RPMI8226 (cell line): ENCODE measurements at regions not wholly inside any gene's neighbourhood (a gene's known extent, or its start where the extent isn't known, plus 50 kb on each side); places are given as distances from the start of the nearest gene placed in this dataset.

Source experiments
- DNase-seq: peaks from one replicate; pipeline ENCODE4 v3.0.0-alpha.2; 2015

DNA sequence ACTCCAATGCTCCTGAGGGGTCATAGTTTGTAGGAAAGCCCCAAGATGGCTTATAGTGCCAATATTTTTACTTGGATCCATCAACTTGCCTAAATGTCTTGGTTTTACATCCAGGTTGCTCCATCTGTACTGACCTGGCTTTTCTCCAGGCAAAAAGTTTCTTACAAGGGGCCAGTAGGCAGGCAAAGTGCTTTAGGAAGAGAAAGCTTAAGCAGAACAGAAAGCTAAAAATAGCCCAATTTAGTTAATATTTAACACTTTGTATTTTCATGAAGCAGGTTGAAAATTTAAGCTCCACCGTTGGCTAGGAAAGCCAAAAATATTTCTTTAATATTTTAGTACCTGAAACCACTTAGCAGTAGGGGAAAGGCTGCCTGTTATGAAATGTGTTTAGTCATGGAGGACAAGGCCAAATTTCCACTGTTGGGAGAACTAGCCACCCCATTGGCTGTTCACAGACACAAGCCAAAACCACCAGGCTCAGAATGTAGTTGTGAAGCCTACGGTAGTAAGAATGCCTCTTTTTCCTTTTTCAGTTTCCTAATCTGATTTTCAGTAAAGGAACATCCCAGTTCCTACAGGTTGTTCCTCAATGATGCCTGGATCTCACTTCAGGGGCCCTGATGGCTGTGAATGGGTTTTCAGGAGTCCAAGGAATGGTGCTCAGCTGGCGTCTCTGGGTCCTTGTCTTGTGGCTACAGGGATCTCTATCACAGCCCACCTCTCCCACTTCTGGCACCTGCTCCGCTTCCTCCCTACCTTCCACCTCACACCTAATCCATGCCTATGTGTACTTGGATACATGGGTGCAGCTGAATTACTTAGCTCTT, 324.8 kb downstream of the PMP22 start:
- DNase-seq: no peak

DNA sequence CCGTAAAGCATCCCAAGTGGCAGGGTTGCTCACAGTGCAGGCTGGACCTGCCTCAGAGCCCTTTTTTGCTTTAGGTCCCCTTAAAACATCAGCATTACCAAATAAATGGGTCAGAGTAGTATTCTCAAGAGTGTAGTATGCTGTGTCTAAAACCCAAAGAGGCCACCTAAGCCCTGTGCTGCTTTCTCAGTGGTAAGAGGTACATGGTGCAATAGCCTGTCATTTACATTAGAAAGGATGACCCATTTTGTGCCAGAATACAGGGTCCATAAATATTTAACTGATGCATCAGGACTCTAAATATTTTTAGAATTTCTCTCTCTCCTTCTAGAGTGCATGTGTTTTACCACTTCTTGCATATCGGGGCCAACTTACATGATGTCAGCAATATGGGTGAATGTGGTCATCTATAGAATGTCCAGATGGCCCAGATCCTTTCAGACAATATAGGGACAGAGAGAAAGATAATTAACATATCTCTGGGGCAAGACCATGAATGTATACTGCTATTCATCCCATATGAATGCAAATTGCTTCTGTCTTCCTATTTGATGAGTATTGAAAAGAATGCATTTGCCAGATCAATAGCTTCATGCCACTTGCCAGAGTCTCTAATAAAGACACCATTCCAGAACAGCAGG, 329.2 kb downstream of the PMP22 start:
- DNase-seq: no peak

- no peak for DNase-seq
These were observed 329.8 kb downstream of the PMP22 start for GRCh38 chr17:14935139-14935841.

DNA sequence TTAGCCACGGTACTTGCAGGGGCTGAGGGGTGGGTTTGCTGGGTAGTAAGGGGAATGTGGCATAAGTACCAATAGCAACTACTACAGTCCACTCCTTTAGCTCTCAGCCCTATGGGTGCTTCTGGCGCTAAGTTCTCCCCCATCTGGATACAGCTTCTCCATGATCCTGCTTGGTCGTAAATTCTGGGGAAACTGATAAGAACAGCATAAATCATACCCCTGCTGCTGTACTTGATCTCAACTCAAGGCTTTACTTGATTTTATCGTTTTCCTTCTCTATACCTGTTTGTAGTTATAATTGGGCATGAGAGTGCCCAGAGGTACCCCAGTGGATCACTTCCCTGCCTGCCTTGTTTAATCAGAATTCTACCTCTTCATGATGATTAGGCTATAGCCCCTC, 331.4 kb downstream of the PMP22 start:
- no peak for DNase-seq

- DNase-seq: peak; percentile 43
These were observed 338.5 kb downstream of the PMP22 start for GRCh38 chr17:14926526-14927122.

DNA sequence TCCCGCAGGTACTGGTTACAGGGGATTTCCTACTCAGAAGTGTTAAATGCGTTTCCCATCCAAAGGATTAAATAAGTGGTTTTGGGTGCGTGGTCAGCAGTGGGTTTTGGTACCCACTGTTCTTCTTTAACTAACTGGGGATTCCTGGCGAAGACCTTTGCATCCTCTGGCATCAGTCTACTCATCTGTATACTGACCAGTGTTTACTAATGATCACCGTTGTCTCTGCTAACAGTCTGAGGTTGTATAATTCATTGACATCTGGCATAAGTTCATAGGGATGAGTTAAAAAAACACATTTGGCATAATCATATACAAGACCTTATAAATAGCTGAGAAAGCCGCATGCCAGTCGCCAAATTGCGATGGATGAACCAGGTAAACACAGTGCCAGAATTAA, 339.1 kb downstream of the PMP22 start:
- DNase-seq: no peak

GRCh38 chr17:14925498-14925897, 339.6 kb downstream of the PMP22 start:
- no peak for DNase-seq

DNA sequence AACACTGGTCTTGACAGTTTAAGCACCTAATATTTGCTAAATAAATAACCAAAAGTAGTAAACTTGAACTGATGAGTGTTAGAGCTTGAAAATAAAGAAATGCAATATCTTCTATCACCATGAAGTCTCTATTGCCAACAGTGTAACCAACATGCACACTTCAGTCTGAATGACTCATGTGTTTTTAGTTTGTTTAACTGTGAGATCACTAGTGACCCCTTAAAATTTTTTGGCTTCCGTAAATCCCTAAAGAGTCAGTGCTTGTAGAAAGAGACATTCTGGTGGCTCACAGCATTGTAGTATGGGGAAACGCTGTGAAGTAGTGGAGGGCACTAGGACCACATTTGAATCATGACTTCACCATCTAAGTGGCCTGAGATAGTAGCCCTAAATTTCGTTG, 341.1 kb downstream of the PMP22 start:
- no peak for DNase-seq

GRCh38 chr17:14922411-14922810, 342.7 kb downstream of the PMP22 start:
- DNase-seq: no peak

GRCh38 chr17:14921936-14922335, 343.2 kb downstream of the PMP22 start:
- DNase-seq: no peak

GRCh38 chr17:14919631-14920213, 345.4 kb downstream of the PMP22 start:
- DNase-seq: no peak

GRCh38 chr17:14919094-14919493, 346.0 kb downstream of the PMP22 start:
- DNase-seq: no peak

DNA sequence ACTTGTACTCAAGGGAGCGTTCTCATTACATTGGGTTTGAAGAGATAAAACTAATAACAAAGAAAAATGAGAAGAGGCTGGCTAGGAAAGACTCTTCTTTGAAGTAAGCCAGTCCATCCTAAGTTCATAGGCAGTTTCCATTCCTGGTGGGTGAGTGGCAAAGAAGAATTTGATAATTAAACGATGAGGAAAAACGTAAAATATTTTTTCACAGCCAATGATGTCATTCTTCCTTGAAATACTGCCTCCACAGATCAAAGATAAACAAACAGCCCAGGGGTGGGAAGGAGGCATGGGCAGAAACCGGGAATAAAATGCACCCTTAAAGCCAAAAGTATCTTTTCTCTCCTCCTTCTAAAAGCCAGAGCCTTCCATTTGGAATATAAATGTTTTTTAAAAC, 346.6 kb downstream of the PMP22 start:
- DNase-seq: no peak

- DNase-seq: no peak
These were observed 354.2 kb downstream of the PMP22 start for GRCh38 chr17:14910916-14911315.

DNA sequence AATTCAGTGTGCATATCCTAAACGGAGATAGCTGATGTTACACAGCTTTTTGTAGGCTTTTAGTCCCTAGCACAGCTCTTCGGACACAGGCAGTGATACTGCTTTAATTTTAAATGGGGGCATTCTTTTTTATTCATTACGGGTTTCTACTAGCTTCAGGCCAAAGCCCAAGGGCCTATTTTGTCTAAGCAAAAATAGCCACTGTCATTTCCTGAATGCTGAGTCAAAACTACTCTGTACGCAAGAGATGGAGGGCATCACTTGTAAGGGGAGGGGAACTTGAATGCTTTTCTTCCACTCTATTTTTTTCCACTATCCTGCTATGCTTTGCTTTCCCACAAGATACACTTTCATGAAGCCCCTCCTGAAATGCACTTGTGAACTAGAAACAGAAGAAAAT, 360.7 kb downstream of the PMP22 start:
- no peak for DNase-seq

- DNase-seq: no peak
These were observed 361.3 kb downstream of the PMP22 start for GRCh38 chr17:14903854-14904253.

DNA sequence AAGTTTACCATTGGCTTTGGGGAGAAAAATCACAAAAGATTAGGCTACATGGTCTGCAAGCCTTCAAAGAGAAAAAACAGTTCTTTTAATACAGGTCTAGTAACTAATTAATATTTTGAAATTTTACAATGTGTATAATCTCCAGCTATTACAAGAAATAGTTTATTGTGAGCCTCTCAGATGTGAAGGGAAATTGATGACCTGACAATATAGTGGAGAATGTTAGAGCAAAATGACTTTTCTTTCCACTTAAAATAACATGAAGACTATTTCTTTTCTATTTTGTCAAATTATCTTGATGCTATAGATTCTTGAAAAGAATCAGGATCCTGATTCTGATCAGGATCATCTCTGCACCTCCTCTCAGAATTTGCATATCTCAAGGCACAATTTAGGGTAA, 362.3 kb downstream of the PMP22 start:
- DNase-seq: no peak

- DNase-seq: no peak
These were observed 362.8 kb downstream of the PMP22 start for GRCh38 chr17:14902297-14902696.

DNA sequence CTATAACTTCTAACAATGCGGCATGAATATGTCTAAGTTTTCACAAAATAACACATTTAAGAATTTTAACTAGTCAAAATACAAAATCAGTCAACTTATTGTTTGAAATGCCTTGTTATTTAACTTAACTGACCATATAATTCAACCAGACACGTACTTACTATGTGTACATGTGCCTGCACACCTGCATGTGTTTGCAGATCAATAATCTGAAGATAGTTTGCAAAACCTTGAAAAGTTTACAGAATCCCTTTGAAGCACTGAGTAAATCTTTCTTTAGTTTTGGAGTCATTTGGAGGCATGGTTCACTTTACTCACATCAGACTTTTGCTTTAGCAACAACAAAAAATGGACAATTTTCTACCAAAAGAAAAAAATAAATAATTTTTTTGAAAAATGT, 363.8 kb downstream of the PMP22 start:
- no peak for DNase-seq

DNA sequence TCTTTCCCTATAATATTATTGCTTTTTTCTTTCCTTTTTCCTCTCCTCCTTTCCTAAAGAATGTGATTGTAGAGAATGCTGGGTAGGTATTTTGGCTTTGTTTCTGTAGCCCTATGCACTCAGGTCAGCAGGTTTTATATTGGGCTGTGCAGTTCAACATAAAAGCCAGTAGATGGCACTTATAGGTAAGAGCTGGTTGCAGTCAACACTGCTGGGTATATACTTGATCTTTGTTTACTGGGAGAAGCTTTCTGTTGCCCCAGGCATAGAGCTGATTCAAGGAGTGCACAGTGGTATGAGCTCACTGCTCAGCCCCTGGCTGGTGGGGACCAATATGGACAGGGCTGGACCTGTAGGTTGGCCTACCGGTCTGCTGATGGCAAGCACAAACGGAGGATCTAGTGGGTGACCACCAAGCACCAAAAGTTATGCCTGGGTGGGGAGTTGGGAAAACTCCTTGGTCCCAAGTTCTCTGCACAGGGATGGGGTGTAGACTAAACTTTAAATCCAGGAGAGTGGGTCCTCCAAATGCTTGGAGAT, 378.9 kb downstream of the PMP22 start:
- DNase-seq: no peak

- no peak for DNase-seq
These were observed 383.0 kb downstream of the PMP22 start for GRCh38 chr17:14882131-14882530.

DNA sequence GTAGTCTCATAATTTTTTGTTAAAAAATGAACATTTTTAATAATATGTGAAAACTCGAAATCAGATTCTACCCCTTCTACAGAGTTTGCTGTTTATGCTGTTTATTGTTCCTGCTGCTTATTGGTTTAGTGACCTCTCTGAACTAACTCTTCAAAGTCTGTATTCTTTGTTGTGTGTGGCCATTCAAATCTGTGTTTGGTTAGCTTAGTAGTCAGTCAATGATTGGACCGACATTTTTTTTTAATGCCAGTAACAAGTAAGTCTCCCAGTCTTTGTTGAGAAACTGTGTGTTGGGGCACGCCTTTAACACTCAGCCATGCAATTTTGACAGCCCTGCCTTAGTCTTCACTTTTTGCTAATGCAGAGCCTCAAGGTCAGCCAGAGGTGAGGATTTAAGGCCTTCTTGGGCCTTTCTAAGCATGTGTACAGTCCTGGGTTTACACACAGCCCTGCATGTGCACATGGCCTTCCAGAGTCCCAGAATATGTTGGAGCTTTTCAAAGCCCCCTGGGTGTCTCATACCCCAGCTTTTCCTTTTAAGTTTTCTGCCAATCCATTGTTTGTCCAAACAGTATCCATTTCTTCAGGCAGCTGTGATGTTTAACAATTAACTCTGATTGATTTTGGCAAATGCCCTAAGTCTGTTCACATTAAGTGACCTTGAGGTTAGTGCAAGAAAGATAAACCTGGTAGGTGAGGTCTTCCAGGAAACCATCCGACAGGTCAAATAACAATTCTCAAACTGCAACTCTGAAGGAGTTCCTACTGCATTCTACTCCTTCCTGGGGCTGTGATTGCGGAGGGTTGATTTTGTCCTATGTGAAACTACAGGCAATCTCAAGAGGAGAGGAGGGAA, 389.3 kb downstream of the PMP22 start:
- DNase-seq: no peak
